GM12873 (cell line): ENCODE measurements at regions not wholly inside any gene's neighbourhood (a gene's known extent, or its start where the extent isn't known, plus 50 kb on each side); places are given as distances from the start of the nearest gene placed in this dataset.

Source experiments
- CTCF ChIP-seq: IDR thresholded peaks from 2 replicates; pipeline ENCODE4 v1.5.1; 2012; ENCODE audit warnings: low read depth, mild to moderate bottlenecking, moderate library complexity, low read length, control low read depth; ENCODE audit not compliant: insufficient read depth; ENCODE audit errors: missing control alignments

- TF ChIP-seq CTCF = no peak
Measured at GRCh38 chr2:125455110-125455509, 1200.8 kb upstream of the GYPC start.

GRCh38 chr2:125456693-125457363 lies 1199.1 kb upstream of the GYPC start:
- TF ChIP-seq CTCF = no peak

- TF ChIP-seq CTCF = peak; percentile 73
Measured at GRCh38 chr2:125471963-125472362, 1184.0 kb upstream of the GYPC start.

- TF ChIP-seq CTCF = no peak
Measured at GRCh38 chr2:125479143-125479636, 1176.8 kb upstream of the GYPC start.

GRCh38 chr2:125490308-125490707 lies 1165.7 kb upstream of the GYPC start:
- no peak for TF ChIP-seq CTCF

GRCh38 chr2:125491663-125492062 lies 1164.3 kb upstream of the GYPC start:
- TF ChIP-seq CTCF = no peak

- no peak for TF ChIP-seq CTCF
Measured at GRCh38 chr2:125512313-125512712, 1143.6 kb upstream of the GYPC start.
